GDM1 (cell line): ENCODE measurements at regions not wholly inside any gene's neighbourhood (a gene's known extent, or its start where the extent isn't known, plus 50 kb on each side); places are given as distances from the start of the nearest gene placed in this dataset.
"Not testable (repeated sequence)": the region's sequence is repeated elsewhere in the genome, so short reads cannot be mapped to it uniquely, and the experiment has no call there.

ENCODE experiments used
- DNase-seq: peaks from one replicate; lab custom pipeline; 2025; lab: John Stamatoyannopoulos, UW

- DNase-seq, result no peak
Measured at GRCh38 chr19:31037286-31037980, 311.8 kb downstream of the TSHZ3 start.

- not testable (repeated sequence) for DNase-seq
Measured at GRCh38 chr19:31031455-31031854, 317.8 kb downstream of the TSHZ3 start.

- DNase-seq, result no peak
Measured at GRCh38 chr19:31023038-31023437, 326.2 kb downstream of the TSHZ3 start.

GRCh38 chr19:31018936-31019335 lies 330.3 kb downstream of the TSHZ3 start:
- DNase-seq, result no peak

- DNase-seq, result no peak
Measured at GRCh38 chr19:31015778-31016177, 333.5 kb downstream of the TSHZ3 start.

GRCh38 chr19:31014668-31015067 lies 334.6 kb downstream of the TSHZ3 start:
- no peak for DNase-seq

GRCh38 chr19:31013384-31014020 lies 335.7 kb downstream of the TSHZ3 start:
- DNase-seq, result no peak

GRCh38 chr19:31002518-31003244 lies 346.6 kb downstream of the TSHZ3 start:
- no peak for DNase-seq

- no peak for DNase-seq
Measured at GRCh38 chr19:31001991-31002390, 347.2 kb downstream of the TSHZ3 start.

GRCh38 chr19:31000913-31001312 lies 348.3 kb downstream of the TSHZ3 start:
- DNase-seq, result no peak

- no peak for DNase-seq
Measured at GRCh38 chr19:30999726-31000125, 349.5 kb downstream of the TSHZ3 start.

- no peak for DNase-seq
Measured at GRCh38 chr19:30997222-30997621, 352.0 kb downstream of the TSHZ3 start.

- no peak for DNase-seq
Measured at GRCh38 chr19:30978639-30979038, 370.6 kb downstream of the TSHZ3 start.

- no peak for DNase-seq
Measured at GRCh38 chr19:30969591-30969990, 379.6 kb downstream of the TSHZ3 start.

GRCh38 chr19:30968841-30969399 lies 380.3 kb downstream of the TSHZ3 start:
- no peak for DNase-seq

- DNase-seq, result no peak
Measured at GRCh38 chr19:30968210-30968609, 381.0 kb downstream of the TSHZ3 start.

- no peak for DNase-seq
Measured at GRCh38 chr19:30966486-30966885, 382.8 kb downstream of the TSHZ3 start.

- no peak for DNase-seq
Measured at GRCh38 chr19:30959011-30959410, 390.2 kb downstream of the TSHZ3 start.

- DNase-seq, result no peak
Measured at GRCh38 chr19:30955112-30956104, 393.8 kb downstream of the TSHZ3 start.

GRCh38 chr19:30944276-30944932 lies 404.8 kb downstream of the TSHZ3 start:
- not testable (repeated sequence) for DNase-seq
